Right hindlimb (tissue), 1 donor: ENCODE measurements at regions not wholly inside any gene's neighbourhood (a gene's known extent, or its start where the extent isn't known, plus 50 kb on each side); places are given as distances from the start of the nearest gene placed in this dataset.
"Not testable (repeated sequence)": the region's sequence is repeated elsewhere in the genome, so short reads cannot be mapped to it uniquely, and the experiment has no call there.

ENCODE experiments used
- DNase-seq: peaks from one replicate; pipeline ENCODE4 v3.0.0-alpha.2; 2018

DNA sequence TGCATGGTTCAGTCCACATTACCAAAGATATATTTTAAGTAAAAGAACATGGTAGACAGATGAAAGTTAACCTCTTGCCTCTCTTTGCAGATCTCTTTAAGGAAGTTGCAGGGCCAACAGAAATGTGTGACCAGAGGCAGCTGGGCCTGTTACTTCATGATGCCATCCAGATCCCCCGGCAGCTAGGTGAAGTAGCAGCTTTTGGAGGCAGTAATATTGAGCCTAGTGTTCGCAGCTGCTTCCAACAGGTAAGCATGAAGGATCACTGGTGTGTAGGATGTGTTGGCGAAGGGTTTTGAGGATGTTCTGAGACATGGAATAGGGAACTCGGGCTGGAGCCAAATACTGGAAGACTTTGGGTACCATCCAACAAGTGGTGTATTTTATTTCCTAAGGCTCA, 508.6 kb downstream of the UTRN start:
- no peak for DNase-seq

DNA sequence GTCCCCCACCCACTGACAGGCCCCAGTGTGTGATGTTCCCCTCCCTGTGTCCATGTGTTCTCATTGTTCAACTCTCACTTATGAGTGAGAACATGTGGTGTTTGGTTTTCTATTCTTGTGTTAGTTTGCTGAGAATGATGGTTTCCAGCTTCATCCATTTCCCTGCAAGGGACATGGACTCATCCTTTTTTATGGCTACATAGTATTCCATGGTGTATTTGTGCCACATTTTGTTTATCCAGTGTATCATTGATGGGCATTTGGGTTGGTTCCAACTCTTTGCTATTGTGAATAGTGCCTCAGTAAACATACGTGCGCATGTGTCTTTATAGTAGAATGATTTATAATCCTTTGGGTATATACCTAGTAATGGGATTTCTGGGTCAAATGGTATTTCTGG, 509.9 kb downstream of the UTRN start:
- DNase-seq: not testable (repeated sequence)

DNA sequence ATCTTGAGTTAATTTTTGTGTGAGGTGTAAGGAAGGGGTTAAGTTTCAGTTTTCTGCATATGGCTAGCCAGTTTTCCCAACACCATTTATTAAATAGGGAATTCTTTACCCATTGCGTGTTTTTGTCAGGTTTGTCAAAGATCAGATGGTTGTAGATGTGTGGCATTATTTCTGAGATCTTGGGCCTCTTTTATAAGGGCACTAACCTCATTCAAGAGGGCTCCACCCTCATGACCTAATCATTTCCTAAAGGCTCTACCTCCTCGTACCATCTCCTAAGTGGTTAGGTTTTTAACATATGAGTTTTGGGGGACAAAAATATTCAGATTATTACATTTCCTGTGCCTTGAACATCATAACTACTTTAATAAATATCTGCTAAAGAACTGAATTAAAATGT, 510.9 kb downstream of the UTRN start:
- DNase-seq: no peak

- DNase-seq: no peak
These were observed 512.9 kb downstream of the UTRN start for GRCh38 chr6:144797881-144798589.

- no peak for DNase-seq
These were observed 519.2 kb downstream of the UTRN start for GRCh38 chr6:144804246-144804790.

- DNase-seq: no peak
These were observed 519.9 kb downstream of the UTRN start for GRCh38 chr6:144805049-144805448.

- no peak for DNase-seq
These were observed 521.1 kb downstream of the UTRN start for GRCh38 chr6:144806222-144806621.

DNA sequence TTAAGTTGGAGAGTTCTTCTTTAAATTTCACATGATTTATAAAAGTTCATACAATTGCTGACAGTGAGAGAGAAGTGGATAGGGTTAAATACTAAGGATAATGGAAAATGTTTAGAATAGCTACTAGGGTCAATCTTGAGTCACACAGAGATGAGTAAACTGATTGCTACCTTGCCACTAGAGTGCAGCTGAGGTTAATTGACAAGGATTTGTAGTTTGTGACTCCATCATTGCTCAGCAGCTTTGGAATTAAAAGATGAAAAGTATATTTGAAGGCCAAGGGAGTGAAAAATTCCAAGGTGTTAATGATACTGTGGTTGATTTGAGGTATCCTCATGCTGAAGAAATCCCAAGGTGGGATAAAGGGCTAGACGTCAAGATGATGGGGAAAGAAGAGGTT, 524.0 kb downstream of the UTRN start:
- no peak for DNase-seq

GRCh38 chr6:144809969-144810368, 524.8 kb downstream of the UTRN start:
- no peak for DNase-seq

DNA sequence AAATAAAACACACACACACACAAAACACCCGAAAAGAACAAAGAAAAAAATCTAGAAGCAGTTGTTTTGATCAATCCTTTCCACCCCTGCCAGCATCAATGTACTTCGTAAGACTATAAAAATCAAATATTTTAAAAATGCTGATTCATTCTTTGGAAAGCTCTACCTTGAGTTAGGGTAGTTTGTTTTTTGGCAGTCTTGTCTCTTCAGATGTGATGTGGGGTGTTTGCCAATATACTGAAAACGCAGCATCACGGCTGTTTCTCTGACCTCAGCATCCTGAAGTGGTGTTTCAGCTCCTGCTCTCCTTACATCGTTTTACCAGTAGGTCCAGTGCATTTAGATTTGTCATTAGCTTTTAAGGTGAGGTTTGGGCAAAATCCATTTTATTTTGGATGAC, 526.0 kb downstream of the UTRN start:
- DNase-seq: no peak

DNA sequence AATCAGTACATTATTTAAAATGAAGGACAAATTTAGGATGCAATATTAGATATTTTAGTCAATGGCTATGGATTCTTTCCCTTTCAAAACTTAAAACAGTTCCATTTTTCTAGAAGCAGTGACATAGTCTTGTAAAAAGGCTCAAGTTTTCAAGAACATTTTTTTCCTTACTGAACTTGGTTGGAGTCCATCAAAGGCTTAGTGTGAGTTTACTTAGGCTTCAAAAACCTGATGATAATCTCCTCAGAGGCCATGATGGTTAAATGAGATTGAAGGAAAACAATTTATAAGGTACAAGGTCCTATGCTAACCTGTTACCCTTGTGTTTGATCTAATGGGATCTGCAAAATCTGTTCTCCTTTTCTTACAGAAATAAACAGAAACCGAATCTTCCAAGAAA, 531.8 kb downstream of the UTRN start:
- no peak for DNase-seq

DNA sequence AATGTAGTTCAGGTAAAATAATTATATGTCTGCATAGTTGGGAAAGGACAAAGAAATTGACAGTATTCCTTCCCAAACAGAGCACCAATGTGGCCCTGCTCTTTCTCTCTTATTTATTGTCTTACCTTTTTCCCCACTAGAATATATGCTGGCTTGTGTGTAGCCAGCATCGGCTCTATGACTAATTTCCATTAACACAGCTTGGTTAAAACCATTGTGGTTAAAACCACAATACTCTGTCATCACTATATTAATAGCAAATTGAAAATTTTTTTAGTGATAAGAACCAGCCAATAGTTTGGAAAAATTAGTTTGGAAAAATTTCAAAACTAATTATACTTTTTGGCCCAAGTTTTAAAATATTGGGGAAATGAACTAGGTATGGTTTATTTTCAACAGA, 535.1 kb downstream of the UTRN start:
- no peak for DNase-seq

DNA sequence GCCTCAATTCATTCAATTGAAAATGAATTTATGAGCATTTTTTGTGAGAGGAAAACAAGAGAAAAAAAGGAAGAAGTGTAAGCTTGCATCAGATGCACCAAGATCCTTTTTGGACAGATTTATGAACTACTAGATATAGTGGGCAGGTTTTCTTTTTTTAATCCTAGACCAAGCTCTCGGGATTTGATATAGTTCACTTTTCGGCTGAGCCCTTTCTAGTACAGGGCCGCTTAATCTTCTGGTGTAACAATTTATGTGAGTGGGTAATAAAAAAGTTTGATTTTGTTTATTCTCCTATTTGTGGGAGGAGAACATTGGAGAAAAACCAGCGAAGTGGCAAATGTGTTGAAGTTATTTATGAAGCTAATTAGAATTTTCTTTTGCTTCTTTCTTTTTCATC, 538.0 kb downstream of the UTRN start:
- DNase-seq: no peak

DNA sequence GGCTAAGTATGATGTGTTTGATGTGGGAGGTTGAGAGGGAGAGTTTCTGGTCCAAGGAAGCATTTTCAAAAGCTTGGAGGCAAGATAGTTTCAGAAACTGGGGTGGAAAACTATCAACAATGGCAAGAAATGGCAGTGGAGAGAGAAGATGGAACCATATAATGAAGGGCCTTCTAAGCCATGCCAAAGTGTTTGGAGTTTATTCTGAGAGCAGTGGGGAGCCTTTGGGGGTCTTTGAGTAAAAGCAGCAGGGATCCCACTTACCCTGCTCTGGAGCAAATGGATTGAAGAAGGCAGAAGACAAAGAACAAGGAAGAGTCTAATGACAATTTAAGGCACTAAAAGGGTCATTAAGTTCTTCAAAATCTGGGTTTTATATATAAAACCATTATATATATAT, 538.9 kb downstream of the UTRN start:
- DNase-seq: no peak

GRCh38 chr6:144834426-144835038, 549.4 kb downstream of the UTRN start:
- no peak for DNase-seq

GRCh38 chr6:144835322-144835973, 550.3 kb downstream of the UTRN start:
- DNase-seq: peak; percentile 45

- DNase-seq: no peak
These were observed 555.5 kb downstream of the UTRN start for GRCh38 chr6:144840619-144841018.

DNA sequence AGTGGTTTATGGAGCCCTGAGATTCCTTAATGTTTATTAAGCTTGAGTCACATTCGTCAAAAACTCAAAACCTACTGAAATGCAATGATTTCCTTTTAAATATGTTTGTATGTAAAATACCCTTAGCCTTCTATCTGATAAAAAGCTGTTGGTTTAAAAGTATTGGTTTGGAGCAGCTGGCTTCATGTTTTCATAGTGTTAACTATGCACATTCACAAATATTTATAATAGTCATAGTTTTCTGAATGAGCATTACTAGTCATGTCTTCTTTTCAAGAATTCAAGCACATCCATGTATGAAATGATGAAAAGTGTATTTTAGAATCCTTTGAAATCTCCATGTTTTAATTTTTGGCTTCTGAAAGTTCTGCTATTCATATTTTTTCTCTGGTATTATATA, 558.6 kb downstream of the UTRN start:
- DNase-seq: no peak

DNA sequence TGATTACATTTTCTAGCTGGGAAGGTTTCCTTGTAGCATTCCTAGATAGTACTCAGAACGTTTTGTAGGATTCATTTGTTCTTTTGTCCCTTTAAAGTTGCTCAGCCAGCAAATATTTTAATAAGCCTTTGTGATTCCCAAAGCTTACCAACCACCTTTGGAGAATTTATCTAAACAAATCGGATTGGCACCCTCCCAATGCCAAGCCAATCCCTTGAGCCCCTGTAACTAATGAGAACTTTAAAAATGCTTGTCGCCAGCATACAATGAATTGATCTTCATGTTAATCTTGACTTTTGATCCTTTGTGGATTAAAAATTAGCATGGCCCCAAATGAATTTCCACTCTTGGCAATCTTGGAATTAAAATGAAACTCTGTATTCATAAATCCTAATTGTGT, 559.5 kb downstream of the UTRN start:
- no peak for DNase-seq

- no peak for DNase-seq
These were observed 560.1 kb downstream of the UTRN start for GRCh38 chr6:144845186-144845585.

DNA sequence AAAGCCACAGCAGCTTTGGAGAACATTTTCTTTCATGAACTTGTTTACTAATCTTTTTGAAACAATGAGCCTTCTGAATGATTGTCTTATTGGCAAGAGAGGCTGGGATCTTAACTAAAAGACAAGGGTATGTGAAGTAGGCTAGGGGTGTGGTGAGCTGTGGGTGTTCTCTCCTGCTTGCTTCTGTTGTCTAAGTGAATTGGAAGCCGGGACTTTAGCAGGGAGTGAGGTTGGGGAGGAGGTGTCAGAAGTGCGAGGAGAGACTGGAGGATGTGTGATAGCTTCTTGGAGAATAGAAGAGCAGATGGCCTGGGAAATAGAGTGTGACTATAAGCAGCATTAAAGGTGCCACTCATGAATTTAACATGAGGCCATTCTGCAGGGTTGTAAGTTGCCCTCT, 562.8 kb downstream of the UTRN start:
- DNase-seq: no peak

DNA sequence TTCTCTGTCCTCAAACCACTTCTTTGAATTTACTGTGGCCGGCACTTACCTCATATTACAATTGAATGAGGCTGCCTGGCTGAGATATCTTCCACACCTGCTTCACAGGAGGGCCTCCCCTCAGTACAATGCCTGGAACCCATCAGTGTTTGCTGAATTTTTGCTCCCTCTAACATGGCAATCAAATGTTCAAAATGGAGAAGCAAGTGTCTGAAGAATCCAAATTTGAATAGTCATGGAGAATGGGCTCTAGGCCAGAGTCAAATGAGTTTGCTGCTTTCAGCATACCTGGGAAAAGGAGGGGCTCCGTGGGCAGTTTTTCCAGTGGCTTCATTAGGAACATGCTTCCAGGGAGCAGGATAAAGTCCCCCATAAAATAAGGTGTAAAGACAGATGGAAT, 564.8 kb downstream of the UTRN start:
- no peak for DNase-seq

GRCh38 chr6:144853603-144854002, 568.5 kb downstream of the UTRN start:
- DNase-seq: no peak

DNA sequence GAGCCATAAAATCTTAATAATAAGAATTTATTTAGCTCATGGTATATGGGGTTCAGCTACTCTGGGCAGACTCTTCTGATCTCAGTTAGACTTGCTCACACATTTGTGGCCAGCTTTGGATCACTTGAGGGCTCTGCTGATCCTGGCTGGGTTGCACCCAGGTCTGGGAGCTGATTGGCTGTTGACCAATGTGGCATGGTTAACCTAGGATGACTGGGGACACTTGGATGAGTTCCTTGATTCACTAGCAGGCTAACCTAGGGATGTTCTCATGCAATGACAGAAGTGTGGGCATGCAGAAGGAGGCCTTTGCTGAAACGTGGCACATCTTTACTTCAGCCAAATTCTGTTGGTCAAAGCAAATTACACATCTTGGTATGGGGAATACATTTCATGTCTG, 569.5 kb downstream of the UTRN start:
- DNase-seq: no peak
